HG03175 (cell line): ENCODE measurements at regions not wholly inside any gene's neighbourhood (a gene's known extent, or its start where the extent isn't known, plus 50 kb on each side); places are given as distances from the start of the nearest gene placed in this dataset.
A peak's percentile ranks its signal among the peaks of the same experiment; 100 is the strongest.

Experiments used
- ATAC-seq: cut with Tn5 transposase; IDR thresholded peaks from one replicate; pipeline ENCODE4 v1.9.1; 2021; ENCODE audit warnings: mild to moderate bottlenecking, moderate library complexity; ENCODE audit not compliant: unreplicated experiment

DNA sequence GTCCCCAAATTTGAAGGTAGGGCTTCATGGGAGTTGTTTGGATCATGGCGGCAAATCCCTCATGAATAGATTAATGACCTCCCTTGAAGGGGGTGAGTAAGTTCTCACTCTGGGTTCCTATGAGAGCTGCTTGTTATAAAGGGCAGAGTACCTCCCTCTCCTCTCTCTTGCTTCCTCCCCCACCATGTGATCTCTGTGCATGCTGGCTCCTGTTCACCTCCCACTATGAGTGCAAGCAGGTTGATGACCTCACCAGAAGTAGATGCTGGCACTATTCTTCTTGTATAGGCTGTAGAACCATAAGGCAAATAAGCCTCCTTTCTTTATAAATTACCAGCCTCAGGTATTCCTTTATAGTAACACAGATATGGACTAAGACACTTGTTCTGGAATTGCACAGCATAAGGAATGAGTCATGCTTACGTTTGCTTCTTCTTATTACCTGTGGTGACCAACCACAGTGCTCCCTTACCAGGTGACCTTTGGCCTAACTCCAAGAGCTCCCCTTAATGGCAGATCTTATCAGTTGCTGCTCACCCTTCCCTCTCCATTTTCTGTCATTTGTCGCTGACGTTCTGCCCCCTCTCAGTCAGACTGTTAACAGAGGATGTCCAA lies 559.5 kb upstream of the GCFC2 start:
- no peak for ATAC-seq

DNA sequence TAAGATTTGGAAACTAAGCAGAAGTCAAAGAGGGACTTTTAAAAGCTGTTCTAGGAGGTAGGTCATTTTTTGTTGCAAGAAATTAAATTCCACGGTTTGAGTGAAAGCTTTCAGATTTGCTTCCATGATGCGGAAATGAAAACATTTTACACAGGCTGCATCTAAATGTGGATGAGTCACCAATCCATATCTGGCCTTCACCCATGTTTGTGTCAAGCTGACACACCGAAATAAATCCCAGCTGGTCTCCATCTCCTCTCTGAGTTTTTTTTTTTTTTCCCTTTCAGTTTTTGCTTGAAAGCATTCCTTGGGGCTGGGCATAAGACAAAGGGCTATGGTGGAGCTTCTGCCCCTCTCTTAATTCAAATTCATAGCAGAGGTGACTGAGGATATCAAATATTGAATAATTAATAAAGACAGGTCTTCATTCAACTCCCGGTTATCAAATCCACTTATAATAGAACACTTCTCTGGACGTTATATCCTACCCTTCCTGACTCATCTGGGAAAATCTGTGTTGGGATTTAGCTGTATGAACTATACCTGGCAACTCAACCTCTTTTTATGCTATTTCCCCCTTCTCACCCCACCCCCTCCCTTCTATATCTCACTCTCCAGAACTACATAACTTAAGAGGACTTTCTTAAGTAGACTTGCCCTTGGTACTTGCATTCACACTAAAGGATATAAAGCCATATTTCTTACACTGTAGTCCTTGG lies 558.3 kb upstream of the GCFC2 start:
- ATAC-seq: no peak

DNA sequence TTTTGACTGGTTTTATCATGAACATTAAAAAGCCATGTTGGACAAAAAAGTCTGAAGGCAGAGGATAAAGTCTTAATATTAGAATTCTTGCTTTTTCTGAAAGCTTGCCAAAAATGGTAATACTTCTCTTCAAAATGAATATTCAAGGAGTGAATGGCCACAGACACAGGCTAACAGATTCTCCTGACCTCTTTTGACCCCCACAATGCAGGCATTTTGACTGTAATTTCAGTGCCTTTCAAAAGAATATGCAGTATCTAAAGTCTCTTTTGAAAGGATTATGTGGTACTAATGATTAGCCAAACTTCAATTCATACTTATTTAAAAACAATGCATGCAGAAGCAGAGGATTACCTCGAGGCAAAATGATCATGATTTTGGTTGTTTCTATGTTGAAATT lies 557.8 kb upstream of the GCFC2 start:
- ATAC-seq: no peak

DNA sequence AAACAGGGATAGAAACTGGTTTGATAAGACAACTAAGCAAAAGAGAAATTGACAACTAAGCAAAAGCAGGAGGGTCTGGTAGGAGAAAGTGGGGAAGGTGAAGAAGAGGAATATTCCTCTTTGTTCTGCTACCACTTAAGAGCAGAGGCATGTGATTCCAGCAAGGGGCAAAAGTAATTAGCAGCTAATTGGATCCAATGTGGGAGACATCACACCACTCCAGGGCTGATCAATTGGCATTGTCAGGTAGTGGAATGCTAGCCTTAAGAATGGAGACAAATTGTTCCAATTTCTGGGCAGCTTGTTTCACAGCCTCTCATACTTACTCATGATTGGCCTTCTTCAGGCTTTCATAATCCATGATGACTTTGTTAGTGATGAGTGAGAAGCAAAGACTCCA lies 547.1 kb upstream of the GCFC2 start:
- no peak for ATAC-seq

DNA sequence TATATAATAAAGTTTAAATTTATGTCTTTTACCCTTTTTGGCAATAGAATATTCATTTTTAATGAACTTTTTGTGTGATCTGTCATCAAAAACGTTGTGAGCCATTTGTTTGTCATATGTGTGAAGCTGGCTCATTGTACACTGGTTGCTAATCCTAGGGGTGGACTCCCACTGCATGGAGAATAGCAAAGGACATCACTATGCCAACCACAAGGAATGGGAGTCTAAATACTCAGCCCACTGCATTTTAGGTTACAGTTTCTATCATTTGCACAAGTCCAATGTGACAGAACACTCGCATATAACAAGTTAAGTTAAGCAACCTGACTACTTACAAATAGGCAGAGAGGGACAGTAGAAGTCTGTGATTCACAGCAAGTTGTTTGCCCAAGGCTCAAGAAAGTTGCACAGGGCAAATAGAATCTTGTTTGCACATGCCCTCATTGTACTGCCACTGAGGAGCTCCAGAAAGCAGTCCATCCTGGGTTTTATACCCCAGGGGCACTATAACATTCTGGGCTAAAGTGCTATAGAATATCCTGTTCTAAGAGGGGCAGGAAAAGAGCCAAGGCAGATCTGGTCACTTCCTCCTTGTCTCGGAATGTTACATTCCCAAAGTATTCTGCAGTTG lies 545.9 kb upstream of the GCFC2 start:
- ATAC-seq: no peak

DNA sequence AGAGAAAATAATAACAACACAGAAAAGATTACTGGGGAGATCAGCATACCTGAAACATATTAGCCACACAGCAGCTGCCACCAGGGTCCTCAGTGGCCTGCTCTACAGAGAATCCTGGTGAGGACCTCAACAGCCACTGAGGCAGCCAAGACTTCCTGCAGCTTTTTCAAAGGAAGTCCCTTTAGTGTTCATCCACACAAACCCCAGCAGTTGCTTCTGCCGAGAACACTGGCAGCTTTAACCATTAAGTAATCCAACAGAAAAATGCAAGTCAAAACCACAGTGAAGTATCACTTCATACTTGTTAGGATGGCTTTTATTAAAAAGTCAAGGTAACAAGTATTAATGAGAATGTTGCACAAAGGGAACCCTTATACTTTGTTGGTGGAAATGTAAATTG lies 542.0 kb upstream of the GCFC2 start:
- no peak for ATAC-seq

DNA sequence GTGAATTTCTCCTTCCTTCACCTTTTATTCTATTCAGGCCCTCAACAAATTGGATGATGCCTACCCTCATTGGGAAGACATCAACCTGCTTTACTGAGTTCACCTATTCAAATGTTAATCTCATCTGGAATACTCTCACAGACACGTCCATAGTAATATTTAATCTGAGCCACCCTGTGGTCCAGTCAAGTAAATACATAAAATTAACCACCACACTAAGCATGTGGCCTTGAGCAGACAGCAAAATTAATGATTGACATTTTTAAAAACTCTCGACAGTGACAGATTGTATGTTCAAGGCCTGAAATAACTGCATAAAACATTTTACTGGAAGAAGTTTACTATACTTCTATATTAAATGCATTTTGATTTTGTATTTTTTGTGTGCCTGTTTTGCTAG lies 540.6 kb upstream of the GCFC2 start:
- no peak for ATAC-seq

DNA sequence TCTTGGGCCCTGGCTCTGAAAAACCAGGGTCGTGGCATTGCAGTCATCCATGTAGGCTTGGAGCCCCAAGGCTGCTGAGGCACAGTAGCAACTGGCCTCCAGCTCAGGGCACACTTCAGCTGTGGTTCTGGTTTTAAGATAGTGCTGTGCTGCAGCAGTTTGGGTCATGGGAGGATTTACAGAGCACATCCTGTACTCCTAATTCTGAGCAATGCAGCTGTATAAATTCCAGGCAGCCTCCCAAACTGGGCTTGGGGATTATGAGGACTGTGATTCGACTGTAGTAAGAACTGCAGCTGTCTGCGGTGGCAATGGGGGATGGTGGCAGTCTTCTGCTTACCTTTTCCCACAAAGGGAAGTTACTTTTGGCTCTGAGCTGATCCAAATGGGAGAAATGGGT lies 536.3 kb upstream of the GCFC2 start:
- ATAC-seq: no peak

DNA sequence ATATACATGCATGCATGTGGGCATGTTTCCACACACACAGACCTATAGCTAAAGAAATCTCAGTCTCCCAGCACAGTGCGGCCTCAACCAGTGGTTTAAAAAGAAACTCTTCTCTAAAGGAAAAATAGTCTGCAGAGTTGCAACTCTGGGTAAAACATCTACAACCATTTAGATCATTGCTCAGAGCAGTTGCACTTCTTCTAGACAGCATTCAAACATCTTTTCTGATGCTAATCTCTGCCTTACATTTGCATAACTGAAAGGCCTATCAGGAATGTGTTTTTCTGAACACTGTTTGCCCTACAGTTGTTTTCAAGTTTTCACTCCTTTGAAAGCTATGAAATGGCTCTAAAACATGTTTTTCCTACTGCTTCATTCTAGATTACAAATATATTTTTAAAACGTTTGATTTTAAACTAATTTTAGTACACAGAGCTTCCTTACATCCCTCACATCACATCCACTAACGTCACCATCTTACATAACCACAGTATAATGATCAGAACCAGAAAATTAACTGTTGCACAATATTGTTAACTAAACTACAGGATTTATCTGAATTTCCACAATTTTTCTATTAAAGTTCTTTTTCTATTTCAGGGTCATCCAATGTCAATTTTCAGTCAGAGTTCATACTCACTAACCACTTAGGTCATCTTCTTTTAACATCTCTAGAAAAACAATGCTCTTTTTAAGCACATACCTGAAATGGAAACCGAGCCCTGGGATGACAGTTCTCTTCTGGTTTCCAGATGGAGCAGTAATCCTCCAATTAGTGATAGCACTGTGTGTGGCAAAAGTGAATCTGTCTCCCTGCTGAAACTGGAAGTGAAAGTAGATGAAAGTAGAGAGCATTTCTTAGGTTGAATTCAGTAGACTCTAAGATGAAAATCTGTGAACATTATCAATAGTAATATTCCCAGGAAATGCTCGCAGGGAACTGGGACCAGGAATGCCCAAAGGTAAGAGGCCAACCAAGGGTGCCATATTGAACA lies 501.6 kb upstream of the GCFC2 start:
- ATAC-seq: no peak

DNA sequence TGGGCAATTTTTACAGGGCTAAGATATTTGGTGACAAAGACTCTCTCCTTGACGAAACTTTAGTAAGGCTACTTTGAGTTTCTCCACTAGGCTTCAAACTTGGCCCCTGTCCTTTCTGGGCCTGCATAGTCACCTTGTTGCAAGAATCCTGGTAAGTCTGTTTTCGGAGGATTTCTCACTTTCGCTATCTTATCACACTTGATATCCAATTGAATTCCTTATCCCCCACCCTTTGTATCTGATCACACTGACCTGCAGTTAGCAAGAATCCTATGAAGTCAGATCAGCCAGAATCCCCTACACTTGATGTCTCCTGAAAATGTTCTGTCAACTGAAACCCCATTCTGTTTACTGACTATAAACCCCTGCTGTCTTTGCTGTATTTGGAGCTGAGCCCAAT lies 499.8 kb upstream of the GCFC2 start:
- ATAC-seq: no peak

DNA sequence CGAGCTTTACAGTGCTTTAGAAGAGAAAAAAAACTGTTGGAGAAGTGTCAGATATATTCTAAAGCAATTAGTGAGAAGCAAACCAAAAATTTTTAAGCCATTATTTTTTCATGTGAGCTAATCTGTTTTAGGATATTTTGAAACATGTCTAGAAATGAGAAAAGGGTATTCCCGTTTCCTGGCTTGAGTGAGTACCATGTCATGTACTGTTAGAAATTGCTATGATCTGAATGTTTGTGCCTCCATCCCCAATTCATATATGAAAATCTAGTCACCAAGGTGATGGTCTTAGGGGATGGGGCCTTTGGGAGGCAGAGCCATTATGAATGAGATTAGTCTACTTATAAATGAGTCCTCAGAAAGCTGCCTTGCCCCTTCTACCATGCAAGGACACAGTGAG lies 493.3 kb upstream of the GCFC2 start:
- no peak for ATAC-seq

DNA sequence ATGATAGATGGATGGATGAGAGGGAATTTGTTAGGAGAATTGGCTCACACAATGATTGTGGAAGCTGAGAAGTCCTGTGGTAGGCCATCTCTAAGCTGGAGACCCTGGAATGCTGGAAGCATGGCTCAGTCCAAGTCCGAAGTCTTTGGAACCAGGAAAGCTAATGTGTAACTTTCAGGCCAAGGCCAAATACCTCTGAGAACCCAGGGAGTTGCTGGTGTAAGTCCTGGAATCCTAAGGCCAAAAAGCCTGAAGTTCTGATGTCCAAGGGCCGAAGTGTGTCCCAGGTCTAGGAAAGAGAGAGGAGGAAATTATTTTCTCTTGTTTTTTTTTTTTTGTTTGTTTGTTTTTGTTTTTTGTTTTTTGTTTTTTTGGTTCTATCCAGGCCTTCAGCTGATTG lies 492.2 kb upstream of the GCFC2 start:
- no peak for ATAC-seq

DNA sequence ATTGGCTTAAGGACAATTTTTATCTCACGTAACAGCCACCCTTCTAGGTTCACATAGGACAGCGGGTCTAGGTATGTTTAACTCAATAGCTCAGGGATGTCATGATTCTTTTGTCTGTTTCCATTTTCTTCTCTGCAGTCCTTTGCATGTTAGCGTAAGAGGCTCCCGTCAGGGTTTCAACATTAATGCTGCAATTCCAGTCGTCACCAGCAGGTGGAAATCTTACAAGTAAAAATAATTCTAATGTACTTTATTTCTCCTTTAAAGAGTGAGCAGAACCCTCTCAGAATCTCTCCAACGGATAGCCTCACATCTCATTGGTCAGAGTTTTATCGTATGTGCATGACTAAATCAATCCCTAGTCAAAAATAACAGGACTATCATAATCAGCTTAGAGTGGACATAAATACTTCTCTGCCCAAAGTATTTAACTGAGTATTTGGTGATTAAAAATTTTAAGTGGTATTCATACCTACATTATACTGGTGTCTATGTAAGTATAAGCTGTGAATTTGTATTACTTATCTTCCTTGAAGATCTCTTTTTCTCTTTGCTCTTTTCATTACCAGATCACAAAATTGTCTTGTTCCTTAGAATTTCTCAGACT lies 487.2 kb upstream of the GCFC2 start:
- peak; percentile 64 for ATAC-seq

DNA sequence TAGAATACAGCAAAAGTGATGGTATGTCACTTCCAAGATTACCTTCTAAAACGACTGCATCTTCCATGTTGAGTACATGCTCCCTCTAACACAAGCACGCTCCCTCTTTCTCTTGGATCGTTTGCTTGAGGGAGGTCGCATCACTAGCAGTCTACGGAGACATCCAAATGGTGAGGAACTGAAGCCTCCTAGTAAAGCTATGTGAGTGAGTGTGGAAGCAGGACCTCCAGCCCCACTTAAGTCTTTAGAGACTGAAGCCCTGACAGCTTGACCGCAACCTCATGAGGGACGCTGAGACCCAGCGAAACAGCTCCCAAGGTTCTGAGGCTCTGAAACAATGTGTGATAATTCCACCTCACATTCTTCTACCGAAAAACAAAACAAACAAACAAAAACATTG lies 486.7 kb upstream of the GCFC2 start:
- no peak for ATAC-seq

DNA sequence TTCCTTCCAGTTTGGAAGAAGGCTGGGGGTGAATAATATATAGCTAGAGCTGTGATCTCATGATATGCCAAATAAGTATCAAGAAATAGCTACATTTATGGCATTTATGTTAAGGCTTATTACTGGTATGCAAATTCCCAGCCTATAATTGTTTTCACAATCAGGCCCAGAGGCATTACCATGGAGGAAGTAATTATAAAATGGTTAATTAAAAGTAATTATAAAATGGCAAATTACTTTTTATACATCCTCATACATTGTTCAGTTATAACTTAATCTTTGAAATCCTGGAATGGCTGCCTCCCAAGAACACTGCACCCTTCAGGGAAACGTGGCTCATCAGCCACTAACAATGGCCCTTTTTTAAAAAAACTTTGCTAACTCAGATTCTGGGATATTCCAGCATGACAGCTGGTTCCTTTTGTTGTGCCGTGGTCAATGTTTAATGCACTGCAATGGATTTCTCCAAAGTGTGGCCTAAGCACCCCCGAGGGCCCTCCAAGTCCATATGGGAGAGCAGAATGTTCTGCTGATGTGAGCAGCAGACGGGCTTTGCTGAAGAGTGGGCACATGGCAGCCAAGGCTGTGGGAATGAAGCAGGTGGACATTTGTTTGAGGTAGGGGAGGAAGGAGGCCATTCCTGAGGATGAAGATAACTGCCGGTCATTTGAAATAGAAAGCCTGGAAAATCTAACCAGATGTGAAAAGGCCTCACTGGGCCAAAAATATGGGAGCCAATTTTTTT lies 483.5 kb upstream of the GCFC2 start:
- no peak for ATAC-seq

DNA sequence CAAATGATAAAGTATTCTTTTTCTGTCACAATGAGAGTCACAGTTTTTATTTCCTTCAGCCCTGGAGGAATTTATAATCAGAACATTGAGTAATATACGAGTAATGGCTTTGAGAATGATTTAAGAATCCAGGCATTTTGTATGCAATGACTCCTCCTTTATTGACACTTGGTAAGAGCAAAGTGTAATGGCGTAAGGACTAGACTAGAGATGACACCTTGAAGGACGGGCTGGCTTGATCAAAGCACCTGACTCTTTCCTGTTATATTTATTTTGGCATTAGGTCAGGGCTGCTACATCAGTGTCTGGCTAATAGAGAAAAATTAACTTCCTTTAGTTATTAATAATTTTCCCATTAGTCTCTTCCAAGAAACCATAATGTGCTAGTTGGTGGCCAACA lies 482.4 kb upstream of the GCFC2 start:
- no peak for ATAC-seq

DNA sequence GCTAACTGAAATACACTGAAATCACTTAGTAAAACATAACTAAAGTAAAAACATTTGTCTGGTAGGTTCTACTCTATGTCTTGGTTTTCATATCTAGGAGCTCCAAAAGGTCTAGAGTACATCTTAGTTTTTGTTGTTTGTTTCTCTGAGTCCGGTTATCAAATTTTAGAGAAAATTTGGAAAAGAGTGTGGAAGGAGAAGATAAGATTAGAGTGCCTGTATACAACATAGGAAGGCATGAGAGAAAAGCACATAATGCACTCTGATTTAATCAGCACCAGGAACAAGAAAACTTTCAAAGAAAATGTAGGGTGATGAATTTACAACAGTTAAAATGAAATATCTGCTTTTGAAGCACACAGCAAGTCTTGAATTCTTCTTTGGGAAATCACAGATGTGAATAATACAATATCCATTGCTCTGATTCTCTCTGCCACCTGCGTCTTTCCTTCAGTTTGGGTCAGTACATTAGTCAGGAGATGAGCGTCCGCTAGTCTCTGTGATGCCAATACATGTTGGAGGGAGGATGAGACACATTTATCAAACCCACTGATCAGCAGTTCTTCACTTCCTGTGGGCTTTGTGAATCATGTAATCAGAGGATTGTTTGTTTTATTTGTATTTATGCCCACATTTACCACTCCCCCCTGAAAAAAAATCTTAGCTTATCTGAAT lies 477.8 kb upstream of the GCFC2 start:
- no peak for ATAC-seq

DNA sequence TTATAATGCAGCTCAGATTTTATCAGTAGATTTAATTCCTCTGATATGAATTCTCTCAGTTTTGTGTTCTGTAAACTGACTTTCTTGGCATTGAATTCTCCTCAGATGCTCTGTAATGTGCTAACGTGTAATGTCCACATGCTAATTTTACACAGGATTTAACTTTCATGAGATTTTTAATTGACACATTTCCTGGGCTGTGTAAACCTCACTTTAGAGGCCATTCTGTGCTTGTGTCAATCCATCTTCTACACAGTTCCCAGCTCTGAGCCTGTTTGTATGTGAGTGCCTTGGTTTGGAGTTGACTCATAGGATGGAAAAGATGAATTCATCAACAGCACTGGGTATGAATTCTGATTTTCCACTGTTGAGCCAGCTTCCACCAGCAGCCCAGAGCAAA lies 476.7 kb upstream of the GCFC2 start:
- no peak for ATAC-seq

DNA sequence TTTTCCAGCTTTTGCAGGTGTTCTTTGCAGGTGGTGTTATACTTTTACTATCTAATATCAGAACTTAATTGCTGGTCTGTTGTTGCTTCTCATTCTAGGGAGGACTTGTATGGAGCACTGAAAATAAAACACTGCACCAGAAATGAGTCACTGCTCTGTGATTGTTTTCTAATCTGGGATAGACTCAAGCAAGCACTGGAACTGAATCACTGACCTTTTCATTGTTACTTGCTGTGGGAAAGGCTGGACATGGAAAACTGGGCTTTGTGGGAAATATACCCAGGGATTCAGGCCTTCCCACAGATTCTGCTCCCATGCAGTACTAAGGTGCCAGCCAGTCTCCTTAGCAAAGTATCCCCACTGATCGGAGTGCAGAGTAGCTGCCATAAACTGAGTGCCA lies 470.0 kb upstream of the GCFC2 start:
- ATAC-seq: no peak

DNA sequence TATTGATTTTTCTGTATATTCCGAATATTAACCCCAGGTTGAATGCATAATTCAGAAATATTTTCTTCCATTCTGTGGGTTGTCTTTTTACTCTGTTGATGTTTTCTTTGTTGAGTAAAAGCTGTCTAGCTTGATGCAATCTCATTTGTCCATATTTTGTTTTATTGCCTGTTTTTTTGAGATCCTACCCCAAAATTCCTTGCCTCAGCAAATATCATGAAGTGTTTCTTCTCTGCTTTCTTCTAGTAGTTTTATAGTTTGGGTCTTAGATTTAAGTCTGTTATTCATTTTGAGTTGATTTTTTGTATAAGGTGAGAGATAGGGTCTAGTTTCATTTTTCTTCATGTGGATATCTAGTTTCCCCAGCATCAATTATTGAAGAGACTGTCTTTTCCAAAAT lies 467.9 kb upstream of the GCFC2 start:
- no peak for ATAC-seq
